HL-60 (cell line): ENCODE measurements at regions not wholly inside any gene's neighbourhood (a gene's known extent, or its start where the extent isn't known, plus 50 kb on each side); places are given as distances from the start of the nearest gene placed in this dataset.

Experiments
- DNase-seq, 2 experiments: peaks; one replicate each; pipeline ENCODE4 v3.0.0-alpha.2; 2010 to 2020; ENCODE audit warnings: low read depth in 1 of 2, low spot score in 1 of 2
- H3K27ac ChIP-seq: fragments of 250-450 bp; sonication (Bioruptor Pico); replicated peaks from 2 replicates; pipeline ENCODE4 v1.5.1; 2020; ENCODE audit warnings: mild to moderate bottlenecking, moderate library complexity
- H3K27me3 ChIP-seq: fragments of 250-450 bp; sonication (Bioruptor Pico); 2 replicates; pipeline ENCODE4 v1.5.1; 2021; ENCODE audit warnings: mild to moderate bottlenecking, moderate library complexity; ENCODE audit not compliant: insufficient read depth, poor library complexity, severe bottlenecking
- H3K4me3 ChIP-seq: replicated peaks from 2 replicates; pipeline ENCODE4 v1.5.1; 2011; ENCODE audit warnings: mild to moderate bottlenecking, control low read depth, low read length; ENCODE audit not compliant: insufficient read depth
- GABPA ChIP-seq: IDR thresholded peaks from 2 replicates; pipeline ENCODE4 v1.6.1; 2012; ENCODE audit warnings: low read depth
- POLR2AphosphoS5 ChIP-seq: IDR thresholded peaks from 2 replicates; pipeline ENCODE4 v1.6.1; 2012; ENCODE audit warnings: low read depth
- SPI1 ChIP-seq: IDR thresholded peaks from 2 replicates; pipeline ENCODE4 v1.6.1; 2012; ENCODE audit warnings: low read depth, mild to moderate bottlenecking, borderline replicate concordance
- TF ChIP-seq, protein P1 (sequence below): IDR thresholded peaks from one replicate; pipeline ENCODE4 v1.5.1; 2011; ENCODE audit warnings: low read length, control low read depth, inconsistent platforms; ENCODE audit not compliant: insufficient read depth
- TF ChIP-seq, protein P2 (sequence below): IDR thresholded peaks from 2 replicates; pipeline ENCODE4 v1.6.1; 2012; ENCODE audit warnings: low read depth; ENCODE audit not compliant: insufficient replicate concordance

DNA sequence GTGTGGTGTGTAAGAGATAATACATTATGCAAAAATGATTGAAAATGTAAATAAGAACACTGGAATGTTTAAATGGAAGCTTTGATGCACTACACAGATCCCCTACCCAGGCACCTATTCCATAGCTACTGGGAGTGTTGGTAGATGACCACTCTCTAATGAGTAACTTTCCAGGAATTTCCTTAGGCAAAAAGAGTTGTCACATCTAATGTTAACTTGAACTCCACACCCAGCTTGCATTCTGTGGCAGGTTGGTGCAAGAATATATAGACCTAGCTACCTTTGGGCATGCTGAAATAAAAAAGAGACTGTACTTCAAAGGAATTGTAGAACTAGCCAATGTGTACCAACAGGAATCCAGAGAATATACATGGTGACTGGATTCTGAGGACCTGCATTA is 1254.2 kb upstream of the EYS start:
- no peak overlapping the region for H3K27ac ChIP-seq
- no peak for DNase-seq
- no peak overlapping the region for H3K4me3 ChIP-seq
- H3K27me3 ChIP-seq, result no peaks in the 10 kb centered on the region
- TF ChIP-seq GABPA (no peak), SPI1 (no peak), POLR2AphosphoS5 (no peak)
- TF ChIP-seq, protein P1, sequence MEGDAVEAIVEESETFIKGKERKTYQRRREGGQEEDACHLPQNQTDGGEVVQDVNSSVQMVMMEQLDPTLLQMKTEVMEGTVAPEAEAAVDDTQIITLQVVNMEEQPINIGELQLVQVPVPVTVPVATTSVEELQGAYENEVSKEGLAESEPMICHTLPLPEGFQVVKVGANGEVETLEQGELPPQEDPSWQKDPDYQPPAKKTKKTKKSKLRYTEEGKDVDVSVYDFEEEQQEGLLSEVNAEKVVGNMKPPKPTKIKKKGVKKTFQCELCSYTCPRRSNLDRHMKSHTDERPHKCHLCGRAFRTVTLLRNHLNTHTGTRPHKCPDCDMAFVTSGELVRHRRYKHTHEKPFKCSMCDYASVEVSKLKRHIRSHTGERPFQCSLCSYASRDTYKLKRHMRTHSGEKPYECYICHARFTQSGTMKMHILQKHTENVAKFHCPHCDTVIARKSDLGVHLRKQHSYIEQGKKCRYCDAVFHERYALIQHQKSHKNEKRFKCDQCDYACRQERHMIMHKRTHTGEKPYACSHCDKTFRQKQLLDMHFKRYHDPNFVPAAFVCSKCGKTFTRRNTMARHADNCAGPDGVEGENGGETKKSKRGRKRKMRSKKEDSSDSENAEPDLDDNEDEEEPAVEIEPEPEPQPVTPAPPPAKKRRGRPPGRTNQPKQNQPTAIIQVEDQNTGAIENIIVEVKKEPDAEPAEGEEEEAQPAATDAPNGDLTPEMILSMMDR, result no peak
- TF ChIP-seq, protein P2, sequence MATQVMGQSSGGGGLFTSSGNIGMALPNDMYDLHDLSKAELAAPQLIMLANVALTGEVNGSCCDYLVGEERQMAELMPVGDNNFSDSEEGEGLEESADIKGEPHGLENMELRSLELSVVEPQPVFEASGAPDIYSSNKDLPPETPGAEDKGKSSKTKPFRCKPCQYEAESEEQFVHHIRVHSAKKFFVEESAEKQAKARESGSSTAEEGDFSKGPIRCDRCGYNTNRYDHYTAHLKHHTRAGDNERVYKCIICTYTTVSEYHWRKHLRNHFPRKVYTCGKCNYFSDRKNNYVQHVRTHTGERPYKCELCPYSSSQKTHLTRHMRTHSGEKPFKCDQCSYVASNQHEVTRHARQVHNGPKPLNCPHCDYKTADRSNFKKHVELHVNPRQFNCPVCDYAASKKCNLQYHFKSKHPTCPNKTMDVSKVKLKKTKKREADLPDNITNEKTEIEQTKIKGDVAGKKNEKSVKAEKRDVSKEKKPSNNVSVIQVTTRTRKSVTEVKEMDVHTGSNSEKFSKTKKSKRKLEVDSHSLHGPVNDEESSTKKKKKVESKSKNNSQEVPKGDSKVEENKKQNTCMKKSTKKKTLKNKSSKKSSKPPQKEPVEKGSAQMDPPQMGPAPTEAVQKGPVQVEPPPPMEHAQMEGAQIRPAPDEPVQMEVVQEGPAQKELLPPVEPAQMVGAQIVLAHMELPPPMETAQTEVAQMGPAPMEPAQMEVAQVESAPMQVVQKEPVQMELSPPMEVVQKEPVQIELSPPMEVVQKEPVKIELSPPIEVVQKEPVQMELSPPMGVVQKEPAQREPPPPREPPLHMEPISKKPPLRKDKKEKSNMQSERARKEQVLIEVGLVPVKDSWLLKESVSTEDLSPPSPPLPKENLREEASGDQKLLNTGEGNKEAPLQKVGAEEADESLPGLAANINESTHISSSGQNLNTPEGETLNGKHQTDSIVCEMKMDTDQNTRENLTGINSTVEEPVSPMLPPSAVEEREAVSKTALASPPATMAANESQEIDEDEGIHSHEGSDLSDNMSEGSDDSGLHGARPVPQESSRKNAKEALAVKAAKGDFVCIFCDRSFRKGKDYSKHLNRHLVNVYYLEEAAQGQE, result no peak

DNA sequence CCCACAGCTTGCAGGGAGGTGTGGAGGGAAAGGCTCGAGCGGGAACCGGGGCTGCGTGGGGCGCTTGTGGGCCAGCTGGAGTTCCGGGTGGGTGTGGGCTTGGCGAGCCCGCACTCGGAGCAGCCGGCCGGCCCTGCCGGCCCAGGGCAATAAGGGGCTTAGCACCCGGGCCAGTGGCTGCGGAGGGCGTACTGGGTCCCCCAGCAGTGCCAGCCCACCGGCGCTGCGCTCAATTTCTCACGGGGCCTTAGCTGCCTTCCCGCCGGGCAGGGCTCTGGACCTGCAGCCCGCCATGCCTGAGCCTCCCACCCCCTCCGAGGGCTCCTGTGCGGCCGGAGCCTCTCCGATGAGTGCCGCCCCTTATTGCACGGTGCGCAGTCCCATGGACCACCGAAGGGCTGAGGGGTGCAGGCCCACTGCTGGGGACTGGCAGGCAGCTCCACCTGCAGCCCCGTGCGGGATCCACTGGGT is 1242.2 kb upstream of the EYS start:
- Histone ChIP-seq H3K27ac (no peak overlapping the region), H3K4me3 (no peak overlapping the region), H3K27me3 (no peaks in the 10 kb centered on the region)
- no peak for DNase-seq
- no peak for TF ChIP-seq GABPA
- TF ChIP-seq SPI1, result no peak
- TF ChIP-seq, protein P1, result no peak
- TF ChIP-seq, protein P2, result no peak
- no peak for TF ChIP-seq POLR2AphosphoS5

DNA sequence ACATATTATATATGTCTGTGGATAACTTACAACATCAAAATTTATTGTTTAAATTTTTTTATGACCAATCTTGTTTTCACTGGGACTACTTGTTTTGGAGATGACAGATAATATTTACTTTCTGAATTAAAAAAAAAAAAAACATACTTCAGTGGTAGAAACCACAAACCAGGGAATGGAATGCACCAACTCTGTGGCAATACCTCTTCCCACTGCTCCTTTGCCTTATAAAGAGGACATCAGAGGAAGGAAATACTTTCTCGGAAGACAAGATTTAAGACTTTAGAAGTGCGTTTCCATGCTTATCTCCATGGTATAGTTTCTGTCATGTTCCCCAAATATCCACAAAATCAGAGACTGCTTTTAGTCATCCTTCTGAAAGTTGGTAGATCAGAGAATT is 1241.1 kb upstream of the EYS start:
- Histone ChIP-seq H3K4me3 (no peak overlapping the region), H3K27me3 (no peaks in the 10 kb centered on the region), H3K27ac (no peak overlapping the region)
- TF ChIP-seq GABPA (no peak), SPI1 (no peak), POLR2AphosphoS5 (no peak)
- TF ChIP-seq, protein P2, result no peak
- TF ChIP-seq, protein P1, result no peak
- DNase-seq, result no peak
